ENCODE measurements at regions not wholly inside any gene's neighbourhood (a gene's known extent, or its start where the extent isn't known, plus 50 kb on each side); places are given as distances from the start of the nearest gene placed in this dataset.

GRCh38 chr13:79681069-79681468 lies 200.1 kb downstream of the NDFIP2 start:
- Histone ChIP-seq H3K9me3 (ENCODE audit: control insufficient read depth in 4 of 4, low read length in 3 of 4) (peaks cover 0 to 3% (median 0%) of the 10 kb centered on the region in 4 donors), H3K9ac (ENCODE audit: low read depth in 1 of 2, low read length in 2 of 2) (no peak overlapping the region), H3K36me3 (ENCODE audit: control insufficient read depth in 4 of 4, insufficient read depth in 3 of 4, low read depth in 1 of 4, low read length in 3 of 4) (no peaks in the 10 kb centered on the region), H3K4me1 (ENCODE audit: control insufficient read depth in 4 of 4, insufficient read depth in 4 of 4, low read length in 3 of 4) (no peaks in the 10 kb centered on the region), H3K4me3 (ENCODE audit: low read depth in 1 of 3, low read length in 3 of 3) (no peak overlapping the region), H3K27ac (ENCODE audit: low read depth in 1 of 2, low read length in 2 of 2) (no peak overlapping the region), H3K27me3 (ENCODE audit: control insufficient read depth in 4 of 4, insufficient read depth in 4 of 4, low read length in 3 of 4) (no peaks in the 10 kb centered on the region)
- TF ChIP-seq ZBTB33 (IDR thresholded peaks at IDR 0.05): no peak
- TF ChIP-seq EGR1 (IDR thresholded peaks at IDR 0.05; ENCODE audit: low read depth in 2 of 2): no peak
- TF ChIP-seq RAD21 (IDR thresholded peaks at IDR 0.05): no peak
- TF ChIP-seq TAF1 (conservative IDR thresholded peaks at IDR 0.05): no peak
- no peak for TF ChIP-seq FOXA1 (IDR thresholded peaks at IDR 0.05)
- TF ChIP-seq FOXA2 (IDR thresholded peaks at IDR 0.05): no peak
- TF ChIP-seq GABPA (IDR thresholded peaks at IDR 0.05 in 1 of 2, conservative IDR thresholded peaks at IDR 0.05 in 1 of 2): no peak
- TF ChIP-seq HNF4A (conservative IDR thresholded peaks at IDR 0.05): no peak
- DNase-seq (ENCODE audit: low spot score): no peak
- 79% methylated on average over 1 of the region's 1 CpG for WGBS

- H3K27me3 ChIP-seq (ENCODE audit: control insufficient read depth in 4 of 4, insufficient read depth in 4 of 4, low read length in 3 of 4): no peaks in the 10 kb centered on the region
- DNase-seq (ENCODE audit: low spot score): no peak
- no peaks in the 10 kb centered on the region for H3K4me1 ChIP-seq (ENCODE audit: control insufficient read depth in 4 of 4, insufficient read depth in 4 of 4, low read length in 3 of 4)
- H3K36me3 ChIP-seq (ENCODE audit: control insufficient read depth in 4 of 4, insufficient read depth in 3 of 4, low read depth in 1 of 4, low read length in 3 of 4): no peaks in the 10 kb centered on the region
- H3K4me3 ChIP-seq (ENCODE audit: low read depth in 1 of 3, low read length in 3 of 3): no peak overlapping the region
- no peak overlapping the region for H3K27ac ChIP-seq (ENCODE audit: low read depth in 1 of 2, low read length in 2 of 2)
- H3K9ac ChIP-seq (ENCODE audit: low read depth in 1 of 2, low read length in 2 of 2): no peak overlapping the region
- H3K9me3 ChIP-seq (ENCODE audit: control insufficient read depth in 4 of 4, low read length in 3 of 4): peaks cover 0 to 3% (median 0%) of the 10 kb centered on the region in 4 donors
- TF ChIP-seq FOXA2 (IDR thresholded peaks at IDR 0.05) (no peak), FOXA1 (IDR thresholded peaks at IDR 0.05) (no peak), RXRA (IDR thresholded peaks at IDR 0.05) (no peak), NR2F2 (IDR thresholded peaks at IDR 0.05) (no peak), HNF4A (conservative IDR thresholded peaks at IDR 0.05) (no peak), TAF1 (conservative IDR thresholded peaks at IDR 0.05) (no peak), REST (IDR thresholded peaks at IDR 0.05) (no peak), EGR1 (IDR thresholded peaks at IDR 0.05; ENCODE audit: low read depth in 2 of 2) (no peak), HNF4G (IDR thresholded peaks at IDR 0.05) (no peak), SP1 (IDR thresholded peaks at IDR 0.05) (no peak), YY1 (IDR thresholded peaks at IDR 0.05) (no peak)
Observed at GRCh38 chr13:79680485-79680884, 199.5 kb downstream of the NDFIP2 start.

GRCh38 chr13:79679334-79679733 lies 198.4 kb downstream of the NDFIP2 start:
- WGBS: 4% methylated on average over 2 of the region's 2 CpGs
- Histone ChIP-seq H3K9ac (ENCODE audit: low read depth in 1 of 2, low read length in 2 of 2) (no peak overlapping the region), H3K4me3 (ENCODE audit: low read depth in 1 of 3, low read length in 3 of 3) (no peak overlapping the region), H3K36me3 (ENCODE audit: control insufficient read depth in 4 of 4, insufficient read depth in 3 of 4, low read depth in 1 of 4, low read length in 3 of 4) (no peaks in the 10 kb centered on the region), H3K27ac (ENCODE audit: low read depth in 1 of 2, low read length in 2 of 2) (no peak overlapping the region), H3K27me3 (ENCODE audit: control insufficient read depth in 4 of 4, insufficient read depth in 4 of 4, low read length in 3 of 4) (no peaks in the 10 kb centered on the region), H3K4me1 (ENCODE audit: control insufficient read depth in 4 of 4, insufficient read depth in 4 of 4, low read length in 3 of 4) (no peaks in the 10 kb centered on the region), H3K9me3 (ENCODE audit: control insufficient read depth in 4 of 4, low read length in 3 of 4) (peaks cover 0 to 3% (median 0%) of the 10 kb centered on the region in 4 donors)
- peak; percentile 58 for DNase-seq (ENCODE audit: low spot score)
- no peak for TF ChIP-seq FOXA1 (IDR thresholded peaks at IDR 0.05)
- peak; percentile 87 to 92 for TF ChIP-seq RAD21 (IDR thresholded peaks at IDR 0.05)
- no peak for TF ChIP-seq HNF4A (conservative IDR thresholded peaks at IDR 0.05)
- peak; percentile 71 for TF ChIP-seq CTCF (IDR thresholded peaks at IDR 0.05; ENCODE audit: low read depth, low read length, missing input control)
- no peak for TF ChIP-seq JUND (IDR thresholded peaks at IDR 0.05)
- no peak for TF ChIP-seq NR2F2 (IDR thresholded peaks at IDR 0.05)
- no peak for TF ChIP-seq MAX (IDR thresholded peaks at IDR 0.05)

All from liver (tissue), 8 donors.